HG03460 (cell line): ENCODE measurements at regions not wholly inside any gene's neighbourhood (a gene's known extent, or its start where the extent isn't known, plus 50 kb on each side); places are given as distances from the start of the nearest gene placed in this dataset.
"Not testable (repeated sequence)": the region's sequence is repeated elsewhere in the genome, so short reads cannot be mapped to it uniquely, and the experiment has no call there.

ENCODE experiments used
- ATAC-seq: cut with Tn5 transposase; IDR thresholded peaks from one replicate; pipeline ENCODE4 v1.9.1; 2021; ENCODE audit not compliant: unreplicated experiment

- ATAC-seq, result no peak
Observed at GRCh38 chr1:55535724-55536544, 320.8 kb upstream of the USP24 start.

DNA sequence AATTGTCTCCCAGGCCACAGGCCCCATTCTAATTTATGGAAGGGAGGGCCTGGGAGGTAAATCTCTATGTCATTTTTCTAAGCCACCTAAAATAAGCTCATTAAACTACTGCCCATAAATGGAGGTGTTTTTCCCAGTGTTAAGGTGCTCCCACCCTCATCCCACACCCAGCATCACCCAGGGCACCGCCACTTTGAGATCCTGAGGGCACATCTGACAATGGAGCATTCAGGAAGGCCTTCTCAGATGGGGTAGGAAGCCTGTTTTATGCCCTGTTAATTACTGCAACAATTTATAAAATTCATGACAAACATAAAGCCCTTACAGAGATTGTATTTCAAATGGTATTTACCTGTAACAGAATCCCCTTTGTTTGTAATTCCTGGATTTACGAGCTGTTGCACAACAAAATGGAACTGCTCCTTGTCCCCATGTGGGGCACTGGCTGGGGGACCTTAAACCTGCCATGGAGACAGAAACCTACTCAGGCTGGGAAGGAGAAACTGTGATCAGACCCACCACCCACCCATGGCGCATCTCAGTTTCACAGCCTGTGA is 319.5 kb upstream of the USP24 start:
- no peak for ATAC-seq

- no peak for ATAC-seq
Observed at GRCh38 chr1:55531644-55532043, 316.5 kb upstream of the USP24 start.

GRCh38 chr1:55530749-55531478 is 315.8 kb upstream of the USP24 start:
- no peak for ATAC-seq

GRCh38 chr1:55529017-55529416 is 313.9 kb upstream of the USP24 start:
- no peak for ATAC-seq

- no peak for ATAC-seq
Observed at GRCh38 chr1:55527831-55528230, 312.7 kb upstream of the USP24 start.

- no peak for ATAC-seq
Observed at GRCh38 chr1:55526716-55527115, 311.6 kb upstream of the USP24 start.

- no peak for ATAC-seq
Observed at GRCh38 chr1:55524006-55524405, 308.8 kb upstream of the USP24 start.

- no peak for ATAC-seq
Observed at GRCh38 chr1:55522982-55523381, 307.8 kb upstream of the USP24 start.

GRCh38 chr1:55522353-55522903 is 307.3 kb upstream of the USP24 start:
- no peak for ATAC-seq

DNA sequence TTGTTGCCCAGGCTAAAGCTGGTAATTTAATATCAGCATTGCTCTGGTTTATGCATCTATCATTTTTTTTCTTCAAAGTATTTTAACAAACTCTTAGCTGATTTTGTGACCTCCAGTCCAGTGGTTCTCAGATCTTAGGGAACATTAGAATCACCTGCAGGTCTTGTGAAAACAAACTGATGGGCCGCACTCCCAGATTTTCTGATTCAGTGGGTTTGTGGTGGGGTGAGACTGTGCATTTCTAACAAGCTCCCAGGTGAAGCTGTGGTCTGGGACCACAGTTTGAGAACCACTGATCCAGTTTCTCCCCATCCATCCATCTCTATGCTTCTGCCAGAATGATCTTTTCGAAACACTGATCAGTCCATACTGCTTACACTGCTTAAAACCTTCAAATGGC is 305.7 kb upstream of the USP24 start:
- no peak for ATAC-seq

DNA sequence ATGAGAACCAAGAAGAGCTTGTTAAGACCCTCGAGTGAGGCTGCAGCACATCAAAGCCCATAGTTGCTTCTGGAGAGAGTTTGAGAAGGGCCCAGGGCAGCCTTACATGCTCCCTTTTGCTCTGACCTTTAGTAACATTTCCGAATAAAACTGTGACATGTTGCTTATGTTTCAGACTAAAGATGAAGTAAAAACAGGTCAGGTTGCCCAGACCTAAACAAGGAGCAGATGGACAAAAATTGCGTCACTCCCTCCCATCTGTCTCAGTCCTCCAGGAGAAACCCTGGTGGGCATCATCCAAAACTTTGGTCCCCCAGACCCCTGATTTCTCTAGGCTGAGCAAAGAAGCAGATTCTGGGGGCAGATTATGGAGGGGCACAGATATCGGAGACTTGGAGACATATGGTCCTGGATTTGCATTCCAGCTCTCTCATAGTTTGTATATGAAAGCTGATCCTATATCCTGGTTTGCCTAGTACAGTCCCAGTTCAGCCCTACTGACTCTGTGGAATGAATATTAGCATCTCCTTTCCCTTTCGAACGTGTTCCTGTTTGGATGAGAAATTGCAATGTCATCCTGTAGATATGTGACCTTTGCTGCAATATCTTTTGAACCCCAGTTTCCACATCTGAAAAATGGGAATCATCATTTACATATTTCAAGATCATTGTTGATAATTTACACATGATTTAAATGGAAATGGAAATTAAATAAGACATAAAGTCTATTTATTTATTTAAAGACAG is 304.9 kb upstream of the USP24 start:
- ATAC-seq, result no peak

GRCh38 chr1:55519276-55519675 is 304.1 kb upstream of the USP24 start:
- ATAC-seq, result no peak

- ATAC-seq, result no peak
Observed at GRCh38 chr1:55517036-55517435, 301.9 kb upstream of the USP24 start.

GRCh38 chr1:55514571-55514970 is 299.4 kb upstream of the USP24 start:
- not testable (repeated sequence) for ATAC-seq

DNA sequence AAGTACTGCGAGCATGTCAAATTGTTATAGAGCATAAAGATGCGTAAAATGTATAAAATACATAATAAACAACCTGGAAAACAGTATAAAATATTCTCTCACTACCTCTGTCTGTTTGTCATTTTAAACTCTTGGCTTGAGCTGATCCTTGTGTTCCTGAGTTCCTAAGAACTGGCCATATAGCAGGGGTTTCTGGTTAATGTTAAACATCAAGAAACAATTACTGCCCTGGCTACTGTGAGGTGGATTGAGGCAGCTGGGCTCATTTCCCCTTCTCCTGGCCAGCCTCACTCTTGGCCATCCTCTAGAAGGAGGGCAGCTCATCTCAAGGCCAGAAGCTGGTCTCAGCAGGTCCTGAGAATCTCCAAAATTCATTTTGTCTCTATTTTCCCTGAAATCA is 297.3 kb upstream of the USP24 start:
- no peak for ATAC-seq

DNA sequence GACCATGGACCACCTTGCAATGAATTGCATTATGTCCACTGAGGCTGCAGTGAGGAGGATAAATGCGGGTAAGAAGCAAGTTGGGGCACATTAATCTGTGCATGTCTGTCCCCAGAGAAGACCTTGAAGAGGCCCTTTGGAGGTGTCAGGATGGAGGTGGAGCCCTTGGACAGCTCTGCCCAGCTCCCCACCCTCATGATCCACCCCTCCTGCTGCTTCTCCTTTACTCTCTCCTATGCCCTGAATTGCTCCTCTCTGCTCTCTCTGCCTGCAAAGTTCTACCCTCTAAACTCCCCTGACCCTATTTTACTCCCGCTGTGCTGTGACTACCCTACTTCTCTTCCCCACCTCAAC is 292.4 kb upstream of the USP24 start:
- ATAC-seq, result no peak

- ATAC-seq, result no peak
Observed at GRCh38 chr1:55506740-55507577, 291.8 kb upstream of the USP24 start.

- ATAC-seq, result no peak
Observed at GRCh38 chr1:55505326-55505725, 290.2 kb upstream of the USP24 start.

DNA sequence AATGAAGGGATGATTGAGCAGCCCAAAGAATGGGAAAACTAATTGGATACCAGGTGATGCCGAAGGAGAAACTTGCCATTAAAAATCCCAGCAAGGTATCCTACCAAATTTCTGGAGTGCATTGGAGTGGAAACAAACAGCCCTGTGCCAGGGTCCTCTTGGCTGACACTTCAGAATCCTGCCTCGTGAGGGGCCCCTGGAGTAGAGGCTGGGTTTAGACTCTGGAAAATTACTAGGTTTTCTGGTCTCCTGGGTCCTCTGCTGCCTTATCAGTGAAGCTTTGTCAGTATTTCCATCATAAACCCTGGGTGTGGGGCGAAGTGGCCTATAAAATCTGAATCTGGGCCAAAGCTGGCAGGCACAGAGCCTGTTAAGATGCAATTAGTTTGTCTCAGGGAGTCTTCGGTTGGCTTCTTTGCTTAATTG is 289.2 kb upstream of the USP24 start:
- ATAC-seq, result no peak
